Keratinocyte (primary cell): ENCODE measurements at regions not wholly inside any gene's neighbourhood (a gene's known extent, or its start where the extent isn't known, plus 50 kb on each side); places are given as distances from the start of the nearest gene placed in this dataset.

ENCODE experiments used
- CTCF ChIP-seq, 3 experiments: IDR thresholded peaks in 1 of 3; conservative IDR thresholded peaks in 1 of 3; optimal IDR thresholded peaks in 1 of 3; 2 replicates in 2 of 3; 3 replicates in 1 of 3; pipeline versions ENCODE3 to v1.5.1; 2011; ENCODE audit warnings: low read length in 3 of 3, mild to moderate bottlenecking in 3 of 3, moderate library complexity in 2 of 3, control low read depth in 1 of 3, inconsistent platforms in 1 of 3; ENCODE audit not compliant: insufficient read depth in 2 of 3; ENCODE audit errors: extremely low read depth in 1 of 3
- EZH2 ChIP-seq: IDR thresholded peaks from one replicate; pipeline ENCODE4 v1.6.1; 2012; ENCODE audit warnings: inconsistent platforms, mild to moderate bottlenecking, low read length, moderate library complexity

- TF ChIP-seq CTCF (optimal IDR thresholded peaks at IDR 0.05 in 1 of 3, IDR thresholded peaks at IDR 0.05 in 1 of 3, conservative IDR thresholded peaks at IDR 0.05 in 1 of 3; ENCODE audit: extremely low read depth in 1 of 3, insufficient read depth in 2 of 3, low read length in 3 of 3) (no peak), EZH2 (no peak)
Observed at GRCh38 chr6:113679051-113679450, 178.1 kb upstream of the MARCKS start.
